Cerebellar cortex (tissue), 1 donor: ENCODE measurements at regions not wholly inside any gene's neighbourhood (a gene's known extent, or its start where the extent isn't known, plus 50 kb on each side); places are given as distances from the start of the nearest gene placed in this dataset.
A peak's percentile ranks its signal among the peaks of the same experiment; 100 is the strongest.
"Not testable (repeated sequence)": the region's sequence is repeated elsewhere in the genome, so short reads cannot be mapped to it uniquely, and the experiment has no call there.

Experiments used
- DNase-seq: peaks from one replicate; pipeline ENCODE4 v3.0.0-alpha.2; 2015; ENCODE audit warnings: low spot score

- DNase-seq: not testable (repeated sequence)
Measured at GRCh38 chr2:89537862-89538261, 846.4 kb downstream of the RPIA start.

GRCh38 chr2:89544110-89544509 lies 852.6 kb downstream of the RPIA start:
- not testable (repeated sequence) for DNase-seq

GRCh38 chr2:89579154-89579553 lies 887.7 kb downstream of the RPIA start:
- DNase-seq: not testable (repeated sequence)

GRCh38 chr2:89582816-89583215 lies 891.3 kb downstream of the RPIA start:
- DNase-seq: not testable (repeated sequence)

- DNase-seq: not testable (repeated sequence)
Measured at GRCh38 chr2:89584046-89584445, 892.6 kb downstream of the RPIA start.

DNA sequence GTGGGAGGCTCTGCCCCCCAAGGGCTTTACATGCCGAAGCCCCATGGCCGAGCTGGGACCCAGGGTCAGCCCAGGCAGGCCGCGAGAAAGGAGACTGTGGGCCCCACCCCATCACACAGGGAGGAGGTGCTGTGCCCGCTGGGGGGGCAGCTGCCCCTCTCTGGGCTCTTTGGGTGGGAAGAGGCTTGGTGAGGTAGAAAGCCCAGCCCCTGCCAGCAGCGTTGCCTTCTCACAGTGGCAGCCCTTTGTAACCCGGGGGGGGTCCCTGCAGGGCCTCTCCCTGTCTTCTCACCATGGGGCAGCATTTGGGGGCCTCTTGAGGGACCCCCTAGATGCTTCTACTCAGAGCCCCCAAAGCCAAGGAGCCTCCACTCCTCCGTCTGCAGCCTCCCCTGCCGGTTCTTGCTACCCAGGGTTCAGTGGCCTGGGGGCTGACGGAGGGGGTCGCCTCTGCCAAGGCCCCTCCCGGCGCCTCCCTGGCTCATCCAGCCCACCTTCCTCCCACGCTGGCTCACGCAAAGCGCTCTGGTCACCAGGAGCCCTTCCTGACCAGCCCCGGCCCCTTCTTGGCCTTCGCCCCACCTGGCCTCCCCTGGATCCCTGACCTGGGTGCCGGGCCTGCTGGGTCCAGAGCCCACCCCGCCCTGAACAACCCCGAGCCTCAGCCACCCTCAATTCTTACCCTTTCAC lies 893.5 kb downstream of the RPIA start:
- DNase-seq: not testable (repeated sequence)

DNA sequence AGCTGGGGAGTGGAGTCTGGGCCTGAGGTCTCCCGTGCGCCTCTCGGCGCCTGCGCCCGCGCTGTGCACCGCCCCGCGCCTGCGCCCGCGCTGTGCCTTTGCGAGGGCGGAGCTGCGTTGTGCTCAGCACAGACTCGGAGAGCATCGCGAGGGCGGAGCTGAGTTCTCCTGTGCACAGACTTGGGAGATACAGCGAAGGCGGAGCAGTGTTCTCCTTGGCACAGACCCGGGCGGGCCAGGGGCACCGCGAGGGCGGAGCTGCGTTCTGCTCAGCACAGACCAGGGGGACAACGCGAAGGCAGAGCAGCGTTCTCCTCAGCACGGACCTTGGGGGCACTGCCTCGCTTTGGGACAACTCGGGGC lies 894.1 kb downstream of the RPIA start:
- DNase-seq: peak; percentile 58

GRCh38 chr2:89599843-89600242 lies 908.4 kb downstream of the RPIA start:
- DNase-seq: not testable (repeated sequence)

- DNase-seq: not testable (repeated sequence)
Measured at GRCh38 chr2:89606514-89606913, 915.0 kb downstream of the RPIA start.

- not testable (repeated sequence) for DNase-seq
Measured at GRCh38 chr2:89610207-89610926, 918.9 kb downstream of the RPIA start.

DNA sequence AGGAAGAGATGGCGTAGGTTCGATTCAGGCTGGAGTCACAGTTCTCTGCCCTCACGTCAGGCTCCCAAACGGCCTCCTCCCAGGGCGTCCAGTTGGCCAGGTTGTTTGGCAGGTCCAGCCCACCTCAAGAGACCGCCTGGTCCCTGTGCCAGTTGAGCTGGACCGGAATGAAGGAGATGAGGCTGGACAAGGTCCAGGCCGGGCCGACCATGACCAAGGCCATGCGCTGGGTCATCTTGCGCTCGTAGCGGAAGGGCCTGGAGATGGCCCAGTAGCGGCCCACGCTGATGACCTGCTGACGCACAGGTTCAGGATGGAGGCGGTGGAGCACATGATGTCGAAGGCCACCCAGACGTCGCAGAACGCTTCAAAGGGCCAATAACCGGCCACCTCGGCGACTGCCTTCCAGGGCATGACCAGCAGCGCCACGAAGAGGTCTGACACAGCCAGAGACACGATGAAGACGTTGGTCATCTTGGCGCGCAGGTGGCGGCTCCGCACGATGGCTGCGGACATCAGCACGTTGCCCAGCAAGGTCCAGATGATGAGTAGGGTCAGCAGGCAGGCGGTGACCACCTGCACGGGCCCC lies 919.5 kb downstream of the RPIA start:
- not testable (repeated sequence) for DNase-seq

DNA sequence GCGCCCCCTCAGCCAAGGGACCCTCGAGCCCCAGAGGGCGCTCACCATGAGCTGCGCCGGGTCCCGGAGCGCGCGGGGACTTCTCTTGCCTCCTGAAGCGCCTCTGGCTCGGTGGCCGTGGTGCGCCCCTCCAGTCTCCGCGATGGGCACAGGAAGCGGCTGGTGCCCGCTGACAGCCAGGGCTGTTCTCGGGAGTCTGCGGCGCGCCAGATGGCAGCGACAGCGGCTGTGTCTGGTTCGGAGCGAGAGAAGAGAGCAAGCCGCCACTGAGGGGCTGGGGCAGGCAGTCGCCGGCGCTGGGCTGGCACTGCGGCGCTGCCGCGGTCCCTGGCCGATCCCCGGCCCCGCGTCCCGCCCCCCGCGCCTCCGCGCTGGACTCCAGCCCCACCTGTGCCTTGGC lies 920.2 kb downstream of the RPIA start:
- DNase-seq: not testable (repeated sequence)

DNA sequence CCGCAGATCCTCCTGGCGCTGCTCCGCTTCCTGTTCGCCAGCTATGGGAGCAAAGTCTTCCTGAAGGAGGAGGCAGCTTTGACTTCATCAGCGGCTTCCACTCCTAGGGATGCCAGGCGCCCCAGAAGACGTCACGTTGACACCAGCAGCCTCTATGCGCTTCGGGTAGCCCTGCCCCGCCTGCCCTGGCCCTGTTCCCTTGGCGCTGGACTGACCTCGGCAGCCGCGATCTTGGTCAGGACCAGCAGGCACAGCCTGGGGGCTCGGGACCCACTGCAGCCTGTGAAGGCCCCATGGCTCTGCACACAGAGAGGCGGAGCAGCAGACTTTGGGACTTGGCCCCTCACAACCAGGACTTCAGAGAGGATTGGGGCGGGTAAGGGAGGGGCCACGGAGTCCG lies 957.8 kb downstream of the RPIA start:
- not testable (repeated sequence) for DNase-seq

DNA sequence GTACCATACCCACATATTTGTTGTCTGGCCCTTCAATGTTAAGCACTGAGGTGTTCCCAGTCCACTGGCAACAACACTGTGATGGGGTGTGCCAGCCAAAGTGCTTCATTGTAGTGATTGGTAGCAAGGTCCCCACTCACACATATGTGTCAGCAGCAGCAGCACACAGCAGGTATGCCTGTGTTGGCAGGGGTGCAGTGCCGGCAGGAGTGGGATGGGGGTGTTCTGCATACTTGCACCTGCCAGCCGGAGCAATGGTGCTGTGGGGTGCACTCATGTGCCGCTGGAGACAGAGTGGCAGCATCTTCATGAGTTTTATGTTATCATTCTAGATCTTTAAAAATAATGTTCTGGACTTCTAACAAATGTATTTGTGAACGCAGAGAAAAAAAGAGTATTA lies 987.8 kb downstream of the RPIA start:
- not testable (repeated sequence) for DNase-seq
